K562 (cell line): ENCODE measurements at regions not wholly inside any gene's neighbourhood (a gene's known extent, or its start where the extent isn't known, plus 50 kb on each side); places are given as distances from the start of the nearest gene placed in this dataset.
"Not testable (repeated sequence)": the region's sequence is repeated elsewhere in the genome, so short reads cannot be mapped to it uniquely, and the experiment has no call there.

Experiments used
- ATF1 ChIP-seq, 2 experiments: fragments of 450-650 bp in 1 of 2; IDR thresholded peaks; 2 replicates each; pipeline ENCODE4 v1.6.1; 2016; ENCODE audit warnings: missing compliant biosample characterization in 1 of 2, missing genetic modification characterization in 1 of 2
- FOXJ3 ChIP-seq: sonication (generic); formaldehyde crosslinking; IDR thresholded peaks from 2 replicates; pipeline ENCODE4 v1.4.0; 2020; ENCODE audit warnings: mild to moderate bottlenecking, missing genetic modification reagents
- HMG20B ChIP-seq: fragments of 250-450 bp; sonication (Bioruptor Pico); IDR thresholded peaks from 2 replicates; pipeline ENCODE4 v1.5.0; 2021; ENCODE audit warnings: mild to moderate bottlenecking
- KAT2B ChIP-seq: IDR thresholded peaks from one replicate; pipeline ENCODE4 v1.6.1; 2012; ENCODE audit warnings: low read depth, mild to moderate bottlenecking, control low read depth, inconsistent platforms, low read length, moderate library complexity
- KLF13 ChIP-seq: fragments of 450-650 bp; IDR thresholded peaks from 2 replicates; pipeline ENCODE4 v1.6.1; 2016; ENCODE audit warnings: missing genetic modification characterization, low read depth, mild to moderate bottlenecking, missing compliant biosample characterization, moderate library complexity, borderline replicate concordance
- NR2F6 ChIP-seq: fragments of 450-650 bp; formaldehyde crosslinking; IDR thresholded peaks from 2 replicates; pipeline ENCODE4 v1.4.0; 2020; ENCODE audit warnings: mild to moderate bottlenecking
- WHSC1 ChIP-seq: IDR thresholded peaks from one replicate; pipeline ENCODE4 v1.6.1; 2012; ENCODE audit warnings: low read length, control low read depth, inconsistent platforms
- ZNF354B ChIP-seq: fragments of 250-450 bp; sonication (Bioruptor Pico); IDR thresholded peaks from 2 replicates; pipeline ENCODE4 v1.4.0; 2020
- TF ChIP-seq, protein P1 (sequence below): fragments of 450-650 bp; formaldehyde crosslinking; IDR thresholded peaks from 2 replicates; pipeline ENCODE4 v1.4.0; 2022; ENCODE audit warnings: missing genetic modification characterization
- TF ChIP-seq, protein P2 (sequence below): sonication (generic); formaldehyde crosslinking; IDR thresholded peaks from 2 replicates; pipeline ENCODE4 v1.8.0; 2022; ENCODE audit warnings: mild to moderate bottlenecking, missing genetic modification reagents

DNA sequence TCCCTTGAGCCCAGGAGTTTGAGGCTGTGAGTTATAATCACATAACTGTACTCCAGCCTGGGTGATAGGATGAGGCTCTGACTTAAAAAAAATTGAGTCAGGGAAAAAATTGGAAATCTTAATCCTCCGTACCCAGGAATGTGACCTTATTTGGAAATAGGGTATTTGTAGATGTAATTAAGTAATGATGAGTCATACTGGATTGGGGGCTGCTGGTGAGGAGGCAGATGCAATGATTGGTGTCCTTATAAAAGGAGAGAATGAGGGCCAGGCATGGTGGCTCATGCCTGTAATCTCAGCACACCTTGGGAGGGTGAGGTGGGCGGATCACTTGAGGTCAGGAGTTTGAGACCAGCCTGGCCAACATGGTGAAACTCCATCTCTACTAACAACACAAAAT lies 134.9 kb upstream of the ALDH3B2 start:
- TF ChIP-seq, protein P1, sequence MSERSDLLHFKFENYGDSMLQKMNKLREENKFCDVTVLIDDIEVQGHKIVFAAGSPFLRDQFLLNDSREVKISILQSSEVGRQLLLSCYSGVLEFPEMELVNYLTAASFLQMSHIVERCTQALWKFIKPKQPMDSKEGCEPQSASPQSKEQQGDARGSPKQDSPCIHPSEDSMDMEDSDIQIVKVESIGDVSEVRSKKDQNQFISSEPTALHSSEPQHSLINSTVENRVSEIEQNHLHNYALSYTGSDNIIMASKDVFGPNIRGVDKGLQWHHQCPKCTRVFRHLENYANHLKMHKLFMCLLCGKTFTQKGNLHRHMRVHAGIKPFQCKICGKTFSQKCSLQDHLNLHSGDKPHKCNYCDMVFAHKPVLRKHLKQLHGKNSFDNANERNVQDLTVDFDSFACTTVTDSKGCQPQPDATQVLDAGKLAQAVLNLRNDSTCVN (CRISPR knock-in tag), result not testable (repeated sequence)
- not testable (repeated sequence) for TF ChIP-seq NR2F6 (CRISPR knock-in tag); HMG20B (CRISPR knock-in tag); WHSC1; KLF13 (tag); FOXJ3 (CRISPR knock-in tag); ZNF354B; KAT2B; ATF1 (CRISPR knock-in tag; IDR thresholded peaks at IDR 0.05); ATF1 (tag; IDR thresholded peaks at IDR 0.05)
- TF ChIP-seq, protein P2, sequence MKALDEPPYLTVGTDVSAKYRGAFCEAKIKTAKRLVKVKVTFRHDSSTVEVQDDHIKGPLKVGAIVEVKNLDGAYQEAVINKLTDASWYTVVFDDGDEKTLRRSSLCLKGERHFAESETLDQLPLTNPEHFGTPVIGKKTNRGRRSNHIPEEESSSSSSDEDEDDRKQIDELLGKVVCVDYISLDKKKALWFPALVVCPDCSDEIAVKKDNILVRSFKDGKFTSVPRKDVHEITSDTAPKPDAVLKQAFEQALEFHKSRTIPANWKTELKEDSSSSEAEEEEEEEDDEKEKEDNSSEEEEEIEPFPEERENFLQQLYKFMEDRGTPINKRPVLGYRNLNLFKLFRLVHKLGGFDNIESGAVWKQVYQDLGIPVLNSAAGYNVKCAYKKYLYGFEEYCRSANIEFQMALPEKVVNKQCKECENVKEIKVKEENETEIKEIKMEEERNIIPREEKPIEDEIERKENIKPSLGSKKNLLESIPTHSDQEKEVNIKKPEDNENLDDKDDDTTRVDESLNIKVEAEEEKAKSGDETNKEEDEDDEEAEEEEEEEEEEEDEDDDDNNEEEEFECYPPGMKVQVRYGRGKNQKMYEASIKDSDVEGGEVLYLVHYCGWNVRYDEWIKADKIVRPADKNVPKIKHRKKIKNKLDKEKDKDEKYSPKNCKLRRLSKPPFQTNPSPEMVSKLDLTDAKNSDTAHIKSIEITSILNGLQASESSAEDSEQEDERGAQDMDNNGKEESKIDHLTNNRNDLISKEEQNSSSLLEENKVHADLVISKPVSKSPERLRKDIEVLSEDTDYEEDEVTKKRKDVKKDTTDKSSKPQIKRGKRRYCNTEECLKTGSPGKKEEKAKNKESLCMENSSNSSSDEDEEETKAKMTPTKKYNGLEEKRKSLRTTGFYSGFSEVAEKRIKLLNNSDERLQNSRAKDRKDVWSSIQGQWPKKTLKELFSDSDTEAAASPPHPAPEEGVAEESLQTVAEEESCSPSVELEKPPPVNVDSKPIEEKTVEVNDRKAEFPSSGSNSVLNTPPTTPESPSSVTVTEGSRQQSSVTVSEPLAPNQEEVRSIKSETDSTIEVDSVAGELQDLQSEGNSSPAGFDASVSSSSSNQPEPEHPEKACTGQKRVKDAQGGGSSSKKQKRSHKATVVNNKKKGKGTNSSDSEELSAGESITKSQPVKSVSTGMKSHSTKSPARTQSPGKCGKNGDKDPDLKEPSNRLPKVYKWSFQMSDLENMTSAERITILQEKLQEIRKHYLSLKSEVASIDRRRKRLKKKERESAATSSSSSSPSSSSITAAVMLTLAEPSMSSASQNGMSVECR (CRISPR knock-in tag), result not testable (repeated sequence)
